IPS DF 19.7 (cell line): ENCODE measurements at regions not wholly inside any gene's neighbourhood (a gene's known extent, or its start where the extent isn't known, plus 50 kb on each side); places are given as distances from the start of the nearest gene placed in this dataset.
"Not testable (repeated sequence)": the region's sequence is repeated elsewhere in the genome, so short reads cannot be mapped to it uniquely, and the experiment has no call there.

Experiments
- DNase-seq: peaks from one replicate; pipeline ENCODE4 v3.0.0-alpha.2; 2013; ENCODE audit warnings: low read depth, low spot score

- DNase-seq = no peak
These were observed 124.7 kb upstream of the NANOGP8 start for GRCh38 chr15:35209838-35210237.

- DNase-seq = no peak
These were observed 123.3 kb upstream of the NANOGP8 start for GRCh38 chr15:35208353-35208752.

- no peak for DNase-seq
These were observed 121.1 kb upstream of the NANOGP8 start for GRCh38 chr15:35206060-35206675.

GRCh38 chr15:35198197-35198596, 113.1 kb upstream of the NANOGP8 start:
- no peak for DNase-seq

- no peak for DNase-seq
These were observed 112.7 kb upstream of the NANOGP8 start for GRCh38 chr15:35197754-35198153.

- DNase-seq = no peak
These were observed 112.2 kb upstream of the NANOGP8 start for GRCh38 chr15:35197306-35197705.

GRCh38 chr15:35196273-35196672, 111.2 kb upstream of the NANOGP8 start:
- DNase-seq = no peak

- peak; percentile 40 for DNase-seq
These were observed 110.6 kb upstream of the NANOGP8 start for GRCh38 chr15:35195649-35196048.

- no peak for DNase-seq
These were observed 109.9 kb upstream of the NANOGP8 start for GRCh38 chr15:35195031-35195430.

GRCh38 chr15:35194296-35194695, 109.2 kb upstream of the NANOGP8 start:
- DNase-seq = no peak

- DNase-seq = no peak
These were observed 106.7 kb upstream of the NANOGP8 start for GRCh38 chr15:35191783-35192182.

- DNase-seq = no peak
These were observed 101.3 kb upstream of the NANOGP8 start for GRCh38 chr15:35186346-35186745.

GRCh38 chr15:35184646-35185045, 99.6 kb upstream of the NANOGP8 start:
- DNase-seq = no peak

- peak; percentile 61 for DNase-seq
These were observed 97.9 kb upstream of the NANOGP8 start for GRCh38 chr15:35182841-35183479.

- no peak for DNase-seq
These were observed 96.4 kb upstream of the NANOGP8 start for GRCh38 chr15:35181538-35181937.

- DNase-seq = no peak
These were observed 94.6 kb upstream of the NANOGP8 start for GRCh38 chr15:35179739-35180138.

- DNase-seq = not testable (repeated sequence)
These were observed 93.1 kb upstream of the NANOGP8 start for GRCh38 chr15:35178186-35178585.

GRCh38 chr15:35174948-35175347, 89.9 kb upstream of the NANOGP8 start:
- DNase-seq = no peak

- no peak for DNase-seq
These were observed 88.5 kb upstream of the NANOGP8 start for GRCh38 chr15:35173444-35174118.

GRCh38 chr15:35170207-35170606, 85.1 kb upstream of the NANOGP8 start:
- no peak for DNase-seq

GRCh38 chr15:35168464-35168863, 83.4 kb upstream of the NANOGP8 start:
- DNase-seq = no peak

GRCh38 chr15:35167675-35168074, 82.6 kb upstream of the NANOGP8 start:
- DNase-seq = no peak

- DNase-seq = no peak
These were observed 81.8 kb upstream of the NANOGP8 start for GRCh38 chr15:35166730-35167359.
